ENCODE measurements at regions not wholly inside any gene's neighbourhood (a gene's known extent, or its start where the extent isn't known, plus 50 kb on each side); places are given as distances from the start of the nearest gene placed in this dataset.
"Not testable (repeated sequence)": the region's sequence is repeated elsewhere in the genome, so short reads cannot be mapped to it uniquely, and the experiment has no call there.

GRCh38 chr14:35987731-35988130, 161.6 kb downstream of the BRMS1L start:
- no peak for DNase-seq

- DNase-seq: no peak
Observed at GRCh38 chr14:35986219-35986573, 160.1 kb downstream of the BRMS1L start.

- DNase-seq: no peak
Observed at GRCh38 chr14:35985474-35986218, 159.5 kb downstream of the BRMS1L start.

- DNase-seq: no peak
Observed at GRCh38 chr14:35979531-35979930, 153.4 kb downstream of the BRMS1L start.

- no peak for DNase-seq
Observed at GRCh38 chr14:35978561-35978960, 152.4 kb downstream of the BRMS1L start.

- no peak for DNase-seq
Observed at GRCh38 chr14:35975814-35976213, 149.7 kb downstream of the BRMS1L start.

- no peak for DNase-seq
Observed at GRCh38 chr14:35973770-35974169, 147.6 kb downstream of the BRMS1L start.

GRCh38 chr14:35971965-35972630, 146.0 kb downstream of the BRMS1L start:
- DNase-seq: no peak

- no peak for DNase-seq
Observed at GRCh38 chr14:35969310-35969709, 143.2 kb downstream of the BRMS1L start.

- DNase-seq: no peak
Observed at GRCh38 chr14:35965400-35965799, 139.3 kb downstream of the BRMS1L start.

- no peak for DNase-seq
Observed at GRCh38 chr14:35964697-35965286, 138.7 kb downstream of the BRMS1L start.

GRCh38 chr14:35963209-35963608, 137.1 kb downstream of the BRMS1L start:
- DNase-seq: no peak

GRCh38 chr14:35961697-35962274, 135.6 kb downstream of the BRMS1L start:
- DNase-seq: no peak

- no peak for DNase-seq
Observed at GRCh38 chr14:35959835-35960234, 133.7 kb downstream of the BRMS1L start.

GRCh38 chr14:35958499-35958898, 132.4 kb downstream of the BRMS1L start:
- no peak for DNase-seq

- DNase-seq: no peak
Observed at GRCh38 chr14:35956376-35957085, 130.4 kb downstream of the BRMS1L start.

- DNase-seq: no peak
Observed at GRCh38 chr14:35952584-35952983, 126.4 kb downstream of the BRMS1L start.

GRCh38 chr14:35949920-35950513, 123.9 kb downstream of the BRMS1L start:
- DNase-seq: no peak

- DNase-seq: not testable (repeated sequence)
Observed at GRCh38 chr14:35947983-35948382, 121.8 kb downstream of the BRMS1L start.

- DNase-seq: no peak
Observed at GRCh38 chr14:35944847-35945246, 118.7 kb downstream of the BRMS1L start.

- no peak for DNase-seq
Observed at GRCh38 chr14:35940291-35940690, 114.2 kb downstream of the BRMS1L start.

- no peak for DNase-seq
Observed at GRCh38 chr14:35938770-35939169, 112.6 kb downstream of the BRMS1L start.

GRCh38 chr14:35934499-35934898, 108.4 kb downstream of the BRMS1L start:
- no peak for DNase-seq
